ENCODE measurements at regions not wholly inside any gene's neighbourhood (a gene's known extent, or its start where the extent isn't known, plus 50 kb on each side); places are given as distances from the start of the nearest gene placed in this dataset.

- no peak for TF ChIP-seq POLR2A (IDR thresholded peaks at IDR 0.05)
- no peak for TF ChIP-seq CTCF (IDR thresholded peaks at IDR 0.05)
Measured at GRCh38 chr20:62560162-62560561, 82.1 kb upstream of the SLCO4A1 start.

All from lower leg skin (tissue), 3 donors.